ENCODE measurements at regions not wholly inside any gene's neighbourhood (a gene's known extent, or its start where the extent isn't known, plus 50 kb on each side); places are given as distances from the start of the nearest gene placed in this dataset.

- WGBS, 5 donors = 28 to 41% (median 34%) methylated on average over 2 of the region's 2 CpGs
- H3K9me3 ChIP-seq = no peaks in the 10 kb centered on the region
- H3K36me3 ChIP-seq = no peaks in the 10 kb centered on the region
- intact Hi-C loops (cut with DNase I; ENCODE audit: low total_unique reads) = no loop called here
- H3K4me3 ChIP-seq = no peak overlapping the region
- TF ChIP-seq EP300 (IDR thresholded peaks at IDR 0.05) (no peak), POLR2AphosphoS5 (IDR thresholded peaks at IDR 0.05) (no peak), POLR2A (IDR thresholded peaks at IDR 0.05) (no peak)
- TF ChIP-seq, protein P1, sequence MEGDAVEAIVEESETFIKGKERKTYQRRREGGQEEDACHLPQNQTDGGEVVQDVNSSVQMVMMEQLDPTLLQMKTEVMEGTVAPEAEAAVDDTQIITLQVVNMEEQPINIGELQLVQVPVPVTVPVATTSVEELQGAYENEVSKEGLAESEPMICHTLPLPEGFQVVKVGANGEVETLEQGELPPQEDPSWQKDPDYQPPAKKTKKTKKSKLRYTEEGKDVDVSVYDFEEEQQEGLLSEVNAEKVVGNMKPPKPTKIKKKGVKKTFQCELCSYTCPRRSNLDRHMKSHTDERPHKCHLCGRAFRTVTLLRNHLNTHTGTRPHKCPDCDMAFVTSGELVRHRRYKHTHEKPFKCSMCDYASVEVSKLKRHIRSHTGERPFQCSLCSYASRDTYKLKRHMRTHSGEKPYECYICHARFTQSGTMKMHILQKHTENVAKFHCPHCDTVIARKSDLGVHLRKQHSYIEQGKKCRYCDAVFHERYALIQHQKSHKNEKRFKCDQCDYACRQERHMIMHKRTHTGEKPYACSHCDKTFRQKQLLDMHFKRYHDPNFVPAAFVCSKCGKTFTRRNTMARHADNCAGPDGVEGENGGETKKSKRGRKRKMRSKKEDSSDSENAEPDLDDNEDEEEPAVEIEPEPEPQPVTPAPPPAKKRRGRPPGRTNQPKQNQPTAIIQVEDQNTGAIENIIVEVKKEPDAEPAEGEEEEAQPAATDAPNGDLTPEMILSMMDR (IDR thresholded peaks at IDR 0.05) = no peak
- no peak overlapping the region for H3K27ac ChIP-seq
- no peaks in the 10 kb centered on the region for H3K27me3 ChIP-seq
- no peaks in the 10 kb centered on the region for H3K4me1 ChIP-seq
- no peak for DNase-seq
Measured at GRCh38 chr4:116391020-116391419, 694.4 kb downstream of the TRAM1L1 start.

- TF ChIP-seq EP300 (IDR thresholded peaks at IDR 0.05) = no peak
- TF ChIP-seq POLR2A (IDR thresholded peaks at IDR 0.05) = no peak
- no peak for TF ChIP-seq POLR2AphosphoS5 (IDR thresholded peaks at IDR 0.05)
- TF ChIP-seq, protein P1 (IDR thresholded peaks at IDR 0.05) = no peak
- H3K9me3 ChIP-seq = no peaks in the 10 kb centered on the region
- WGBS, 5 donors = 25 to 42% (median 38%) methylated on average over 2 of the region's 2 CpGs
- no peak overlapping the region for H3K4me3 ChIP-seq
- H3K27ac ChIP-seq = no peak overlapping the region
- no peaks in the 10 kb centered on the region for H3K4me1 ChIP-seq
- intact Hi-C loops (cut with DNase I; ENCODE audit: low total_unique reads) = no loop called here
- H3K36me3 ChIP-seq = no peaks in the 10 kb centered on the region
- H3K27me3 ChIP-seq = no peaks in the 10 kb centered on the region
- no peak for DNase-seq
Measured at GRCh38 chr4:116389139-116389538, 696.2 kb downstream of the TRAM1L1 start.

DNA sequence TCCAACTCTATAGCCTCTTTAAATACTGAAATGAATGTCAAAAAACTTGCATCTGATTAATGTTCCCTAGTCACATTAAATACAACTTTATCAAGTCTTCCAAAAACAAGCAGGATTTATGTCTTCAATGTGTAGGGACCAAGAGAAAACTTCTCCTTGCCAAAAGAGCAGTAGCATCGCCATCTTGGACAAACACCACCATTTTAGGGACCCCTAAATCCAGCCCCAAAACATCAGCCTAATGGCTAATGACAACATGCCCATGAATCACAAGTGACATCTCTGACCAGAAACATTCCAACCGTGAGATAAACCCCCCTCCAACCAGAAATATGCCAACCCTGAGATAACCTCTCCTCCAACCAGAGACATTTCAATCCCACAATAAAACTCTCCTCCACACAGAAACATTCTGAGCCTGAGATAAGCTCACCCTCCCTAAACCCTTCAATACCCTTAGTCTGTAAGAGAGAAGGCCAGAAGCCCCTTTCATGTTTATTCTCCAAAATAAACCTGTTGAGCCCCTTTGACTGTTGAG, 697.4 kb downstream of the TRAM1L1 start:
- 37 to 56% (median 47%) methylated on average over 2 of the region's 2 CpGs for WGBS, 5 donors
- intact Hi-C loops (cut with DNase I; ENCODE audit: low total_unique reads) = no loop called here
- H3K4me1 ChIP-seq = no peaks in the 10 kb centered on the region
- TF ChIP-seq POLR2A (IDR thresholded peaks at IDR 0.05) = no peak
- TF ChIP-seq, protein P1 (IDR thresholded peaks at IDR 0.05) = no peak
- TF ChIP-seq POLR2AphosphoS5 (IDR thresholded peaks at IDR 0.05) = no peak
- no peak for TF ChIP-seq EP300 (IDR thresholded peaks at IDR 0.05)
- H3K27me3 ChIP-seq = no peaks in the 10 kb centered on the region
- peak in 1 of 2 donors; percentile 3 for DNase-seq
- H3K36me3 ChIP-seq = no peaks in the 10 kb centered on the region
- no peak overlapping the region for H3K27ac ChIP-seq
- H3K4me3 ChIP-seq = no peak overlapping the region
- no peaks in the 10 kb centered on the region for H3K9me3 ChIP-seq

GRCh38 chr4:116386856-116387255, 698.5 kb downstream of the TRAM1L1 start:
- no peak overlapping the region for H3K4me3 ChIP-seq
- H3K27ac ChIP-seq = no peak overlapping the region
- H3K4me1 ChIP-seq = no peaks in the 10 kb centered on the region
- DNase-seq = peak in 1 of 2 donors; percentile 18
- TF ChIP-seq, protein P1 (IDR thresholded peaks at IDR 0.05) = no peak
- no peak for TF ChIP-seq POLR2A (IDR thresholded peaks at IDR 0.05)
- TF ChIP-seq EP300 (IDR thresholded peaks at IDR 0.05) = no peak
- no peak for TF ChIP-seq POLR2AphosphoS5 (IDR thresholded peaks at IDR 0.05)
- intact Hi-C loops (cut with DNase I; ENCODE audit: low total_unique reads) = no loop called here
- H3K36me3 ChIP-seq = no peaks in the 10 kb centered on the region
- 56 to 66% (median 59%) methylated on average over 1 of the region's 1 CpG for WGBS, 5 donors
- no peaks in the 10 kb centered on the region for H3K9me3 ChIP-seq
- H3K27me3 ChIP-seq = no peaks in the 10 kb centered on the region
